Natural killer cell (primary cell): ENCODE measurements at regions not wholly inside any gene's neighbourhood (a gene's known extent, or its start where the extent isn't known, plus 50 kb on each side); places are given as distances from the start of the nearest gene placed in this dataset.
"Not testable (repeated sequence)": the region's sequence is repeated elsewhere in the genome, so short reads cannot be mapped to it uniquely, and the experiment has no call there.

ENCODE experiments used
- ATAC-seq, 3 donors: fragments of 150-1000 bp in 2 of 3; fragments of 200-7000 bp in 1 of 3; cut with Tn5 transposase; 1 replicate in 1 of 3; 2 replicates in 2 of 3; pipeline ENCODE4 v1.10.0; 2021; ENCODE audit warnings: mild to moderate bottlenecking in 2 of 3, moderate library complexity in 2 of 3
- DNase-seq, 2 donors: peaks; one replicate each; pipeline versions ENCODE4 v3.0.0 to v3.0.0-alpha.2; 2013 to 2021; ENCODE audit warnings: mixed read lengths in 1 of 2
- H3K27ac ChIP-seq: one replicate; pipeline ENCODE4 v1.5.1; 2013; ENCODE audit warnings: mild to moderate bottlenecking, low read length
- H3K27me3 ChIP-seq: one replicate; pipeline ENCODE4 v1.6.1; 2013; ENCODE audit warnings: low read length; ENCODE audit not compliant: control insufficient read depth, insufficient read depth
- H3K36me3 ChIP-seq: one replicate; pipeline ENCODE4 v1.6.1; 2013; ENCODE audit warnings: low read length; ENCODE audit not compliant: control insufficient read depth, insufficient read depth
- H3K4me1 ChIP-seq: one replicate; pipeline ENCODE4 v1.6.1; 2013; ENCODE audit warnings: low read length; ENCODE audit not compliant: control insufficient read depth, insufficient read depth
- H3K4me3 ChIP-seq: one replicate; pipeline ENCODE4 v1.5.1; 2013; ENCODE audit warnings: low read length
- H3K9me3 ChIP-seq: one replicate; pipeline ENCODE4 v1.6.1; 2013; ENCODE audit warnings: low read length; ENCODE audit not compliant: control insufficient read depth, insufficient read depth
- H3K27ac Mint-ChIP-seq, 2 donors: one replicate each; pipeline ENCODE4 v1.8.0; 2022; ENCODE audit warnings: mild to moderate bottlenecking in 2 of 2, mixed read lengths in 2 of 2, moderate library complexity in 1 of 2
- H3K27me3 Mint-ChIP-seq, 2 donors: one replicate each; pipeline ENCODE4 v1.8.0; 2022; ENCODE audit warnings: low read depth in 2 of 2, mixed read lengths in 2 of 2
- H3K36me3 Mint-ChIP-seq: one replicate; pipeline ENCODE4 v1.8.0; 2022; ENCODE audit warnings: mixed read lengths
- H3K4me1 Mint-ChIP-seq, 2 donors: one replicate each; pipeline ENCODE4 v1.8.0; 2022; ENCODE audit warnings: mixed read lengths in 2 of 2
- H3K4me3 Mint-ChIP-seq: one replicate; pipeline ENCODE4 v1.8.0; 2022; ENCODE audit warnings: mild to moderate bottlenecking, moderate library complexity, mixed read lengths
- H3K9me3 Mint-ChIP-seq, 2 donors: one replicate each; pipeline ENCODE4 v1.8.0; 2022; ENCODE audit warnings: mixed read lengths in 2 of 2
- WGBS: methylation state at CpG from one replicate; pipeline ENCODE4 v1.1.7; 2013; ENCODE audit warnings: missing lambda C conversion rate; ENCODE audit not compliant: insufficient coverage; 5-methylcytosine and 5-hydroxymethylcytosine counted together
- intact Hi-C: fragments of 100-400 bp; cut with micrococcal nuclease; formaldehyde crosslinking; loops from one replicate; pipeline ENCODE4 v1.14.2; 2022
- TF ChIP-seq, protein P1 (sequence below): fragments of 200-600 bp; IDR thresholded peaks from one replicate; pipeline ENCODE4 v1.8.0; 2022; ENCODE audit warnings: antibody characterized with exemption

DNA sequence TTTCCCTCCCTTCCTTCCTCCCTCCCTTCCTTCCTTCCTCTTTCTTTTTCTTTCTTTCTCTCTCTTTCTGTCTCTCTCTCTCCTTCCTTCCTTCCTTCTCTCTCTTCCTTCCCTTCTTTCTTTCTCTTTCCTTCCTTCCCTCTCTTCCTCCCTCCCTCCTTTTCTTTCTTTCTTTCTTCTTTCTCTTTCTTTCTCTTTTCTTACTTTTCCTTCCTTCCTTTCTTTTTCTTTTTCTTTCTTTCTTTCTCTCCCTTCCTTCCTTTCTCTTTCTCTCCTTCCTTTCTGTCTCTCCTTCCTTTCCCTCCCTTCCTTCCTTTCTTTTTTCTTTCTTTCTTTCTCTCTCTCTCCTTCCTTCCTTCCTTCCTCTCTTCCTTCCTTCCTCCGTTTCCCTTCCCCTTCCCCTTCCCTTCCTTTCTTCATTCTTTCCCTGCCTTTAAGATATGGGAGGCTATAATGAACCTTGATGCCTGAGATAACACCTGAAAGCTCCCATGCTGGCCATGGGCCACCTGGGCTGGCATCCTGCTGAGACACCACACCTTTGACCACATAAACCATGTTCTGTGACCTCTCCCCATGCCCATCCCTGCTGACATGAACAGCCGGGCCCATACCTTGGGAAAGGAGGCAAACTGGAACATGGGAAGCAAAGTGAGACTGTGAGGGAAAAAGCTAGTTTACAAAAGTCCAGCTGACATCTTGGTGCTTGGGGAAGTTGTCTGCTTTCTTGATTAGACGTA lies 197.8 kb upstream of the ZNF618 start:
- peaks cover 15 to 23% of the 10 kb centered on the region in 2 donors for H3K27me3 Mint-ChIP-seq

DNA sequence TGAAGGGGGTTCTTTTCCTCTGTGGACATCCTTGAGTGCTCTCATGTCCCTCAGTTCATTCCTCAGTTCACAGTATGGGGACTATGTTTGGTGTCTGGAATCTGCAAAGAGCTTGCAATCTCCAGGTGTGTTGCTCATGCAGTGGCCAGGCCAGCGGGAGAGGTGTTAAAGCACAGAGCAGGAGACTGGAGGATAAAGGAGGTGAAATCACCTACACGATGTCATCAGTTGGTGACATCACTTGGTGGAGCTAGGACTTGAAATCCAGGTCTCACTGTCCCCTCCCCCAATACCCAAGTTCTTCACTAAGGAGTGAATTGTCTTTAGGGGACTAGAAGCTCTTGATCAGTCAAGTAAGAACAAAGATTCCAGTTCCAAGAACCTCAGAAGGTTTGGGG lies 197.3 kb upstream of the ZNF618 start:
- Histone ChIP-seq H3K27me3 (no peaks in the 10 kb centered on the region), H3K36me3 (no peaks in the 10 kb centered on the region), H3K4me1 (peaks cover 10% of the 10 kb centered on the region), H3K4me3 (no peak overlapping the region), H3K9me3 (no peaks in the 10 kb centered on the region), H3K27ac (no peak overlapping the region)
- WGBS, result 90% methylated on average over 2 of the region's 2 CpGs
- TF ChIP-seq, protein P1, sequence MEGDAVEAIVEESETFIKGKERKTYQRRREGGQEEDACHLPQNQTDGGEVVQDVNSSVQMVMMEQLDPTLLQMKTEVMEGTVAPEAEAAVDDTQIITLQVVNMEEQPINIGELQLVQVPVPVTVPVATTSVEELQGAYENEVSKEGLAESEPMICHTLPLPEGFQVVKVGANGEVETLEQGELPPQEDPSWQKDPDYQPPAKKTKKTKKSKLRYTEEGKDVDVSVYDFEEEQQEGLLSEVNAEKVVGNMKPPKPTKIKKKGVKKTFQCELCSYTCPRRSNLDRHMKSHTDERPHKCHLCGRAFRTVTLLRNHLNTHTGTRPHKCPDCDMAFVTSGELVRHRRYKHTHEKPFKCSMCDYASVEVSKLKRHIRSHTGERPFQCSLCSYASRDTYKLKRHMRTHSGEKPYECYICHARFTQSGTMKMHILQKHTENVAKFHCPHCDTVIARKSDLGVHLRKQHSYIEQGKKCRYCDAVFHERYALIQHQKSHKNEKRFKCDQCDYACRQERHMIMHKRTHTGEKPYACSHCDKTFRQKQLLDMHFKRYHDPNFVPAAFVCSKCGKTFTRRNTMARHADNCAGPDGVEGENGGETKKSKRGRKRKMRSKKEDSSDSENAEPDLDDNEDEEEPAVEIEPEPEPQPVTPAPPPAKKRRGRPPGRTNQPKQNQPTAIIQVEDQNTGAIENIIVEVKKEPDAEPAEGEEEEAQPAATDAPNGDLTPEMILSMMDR, result no peak
- DNase-seq, result no peak
- peaks cover 14 to 18% of the 10 kb centered on the region in 2 donors for H3K27me3 Mint-ChIP-seq
- no peaks in the 10 kb centered on the region for H3K9me3 Mint-ChIP-seq
- ATAC-seq, result no peak
- H3K27ac Mint-ChIP-seq, result no peak overlapping the region
- peaks cover 8 to 21% of the 10 kb centered on the region in 2 donors for H3K4me1 Mint-ChIP-seq
- H3K36me3 Mint-ChIP-seq, result no peaks in the 10 kb centered on the region
- no peak overlapping the region for H3K4me3 Mint-ChIP-seq
- intact Hi-C loops, result no loop called here

More for the DNA sequence above, 197.8 kb upstream of the ZNF618 start:
- H3K4me3 ChIP-seq, result no peak overlapping the region
- no peaks in the 10 kb centered on the region for H3K36me3 ChIP-seq
- TF ChIP-seq, protein P1, result no peak
- DNase-seq (no peak), ATAC-seq (no peak)
- Mint-ChIP-seq H3K4me3 (no peak overlapping the region), H3K27ac (no peak overlapping the region), H3K4me1 (peaks cover 8 to 18% of the 10 kb centered on the region in 2 donors), H3K36me3 (no peaks in the 10 kb centered on the region), H3K9me3 (no peaks in the 10 kb centered on the region)
- intact Hi-C loops, result no loop called here
- H3K4me1 ChIP-seq, result peaks cover 10% of the 10 kb centered on the region
- no peaks in the 10 kb centered on the region for H3K27me3 ChIP-seq
- H3K27ac ChIP-seq, result no peak overlapping the region
- H3K9me3 ChIP-seq, result no peaks in the 10 kb centered on the region
- 80% methylated on average over 3 of the region's 3 CpGs for WGBS

DNA sequence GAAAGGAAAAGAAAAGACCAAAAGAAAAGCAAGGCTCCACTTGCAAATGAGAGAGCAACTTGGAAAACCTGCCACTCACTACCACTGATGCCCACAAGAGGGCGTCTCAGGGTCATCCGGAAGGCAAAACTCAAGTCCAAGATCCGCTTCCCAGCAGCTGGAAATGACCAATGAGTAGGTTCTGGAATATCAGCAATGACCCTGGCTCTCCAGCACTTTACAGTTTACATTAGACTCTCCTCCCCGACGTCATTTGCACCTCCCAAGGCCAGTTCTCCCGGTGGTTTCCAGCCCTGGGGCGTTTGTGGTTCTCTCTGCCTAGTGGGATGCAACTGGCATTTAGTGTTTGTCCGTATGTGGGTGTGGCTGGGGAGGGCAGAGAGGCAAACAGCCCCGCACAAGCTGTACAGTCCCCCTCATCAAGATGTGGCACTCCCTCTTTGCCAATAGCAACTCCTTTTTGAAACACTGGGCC lies 193.8 kb upstream of the ZNF618 start:
- H3K9me3 Mint-ChIP-seq, result no peaks in the 10 kb centered on the region
- peaks cover 25% of the 10 kb centered on the region for H3K4me1 ChIP-seq
- intact Hi-C loops, result loop anchor here (5.0 to 10.0 kb wide), 2 partner anchors 195 to 282 kb away; partner anchors contain the start of gene ZNF618
- H3K27me3 Mint-ChIP-seq, result peaks cover 11 to 18% of the 10 kb centered on the region in 2 donors
- TF ChIP-seq, protein P1, result peak; percentile 98
- ATAC-seq (peak; percentile 38 to 54 (median 54)), DNase-seq (peak; percentile 48 to 62)
- H3K4me3 ChIP-seq, result no peak overlapping the region
- peaks cover 28 to 48% of the 10 kb centered on the region in 2 donors for H3K4me1 Mint-ChIP-seq
- no peaks in the 10 kb centered on the region for H3K9me3 ChIP-seq
- H3K27ac ChIP-seq, result no peak overlapping the region
- H3K36me3 ChIP-seq, result no peaks in the 10 kb centered on the region
- peaks cover 2% of the 10 kb centered on the region for H3K27me3 ChIP-seq
- peak overlapping the region in 1 of 2 donors; percentile 9 for H3K27ac Mint-ChIP-seq
- no peak overlapping the region for H3K4me3 Mint-ChIP-seq
- 23% methylated on average over 7 of the region's 9 CpGs for WGBS
- H3K36me3 Mint-ChIP-seq, result no peaks in the 10 kb centered on the region

DNA sequence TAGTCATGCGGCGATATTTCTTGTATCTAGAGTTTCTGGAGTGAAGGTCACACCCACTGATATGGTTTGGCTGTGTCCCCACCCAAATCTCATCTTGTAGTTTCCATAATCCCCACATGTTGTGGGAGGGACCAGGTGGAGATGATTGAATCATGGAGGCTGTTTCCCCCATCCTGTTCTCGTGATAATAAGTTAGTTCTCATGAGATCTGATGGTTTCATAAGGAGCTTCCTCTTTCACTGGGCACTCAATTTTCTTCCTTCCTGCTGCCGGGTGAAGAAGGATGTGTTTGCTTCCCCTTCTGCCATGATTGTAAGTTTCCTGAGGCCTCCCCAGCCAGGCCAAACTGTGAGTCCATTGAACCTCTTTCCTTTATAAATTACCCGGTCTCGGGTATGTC lies 190.5 kb upstream of the ZNF618 start:
- H3K36me3 Mint-ChIP-seq, H3K36me3 ChIP-seq, H3K4me3 ChIP-seq, H3K9me3 ChIP-seq, H3K9me3 Mint-ChIP-seq, H3K27me3 Mint-ChIP-seq, H3K27me3 ChIP-seq, H3K27ac ChIP-seq, DNase-seq: not testable (repeated sequence)
- Mint-ChIP-seq H3K4me1 (peaks cover 28 to 57% of the 10 kb centered on the region in 2 donors), H3K27ac (peak overlapping the region; percentile 77 to 87), H3K4me3 (peak overlapping the region; percentile 90)
- ATAC-seq, result peak in 2 of 3 donors; percentile 25 to 37
- WGBS, result 41% methylated on average over 6 of the region's 6 CpGs
- intact Hi-C loops, result loop anchor here (10.0 kb wide), 1 partner anchor 279 kb away; no protein-coding TSS in a partner anchor
- H3K4me1 ChIP-seq, result peaks cover 35% of the 10 kb centered on the region
